ENCODE measurements at regions not wholly inside any gene's neighbourhood (a gene's known extent, or its start where the extent isn't known, plus 50 kb on each side); places are given as distances from the start of the nearest gene placed in this dataset.

GRCh38 chr18:43484710-43485109 lies 207.4 kb upstream of the SYT4 start:
- no TSS peak for BruUV-seq (replicated peaks)
- Mint-ChIP-seq H3K4me1 (ENCODE audit: low read depth, unreplicated experiment) (peaks cover 17% of the 10 kb centered on the region), H3K27ac (ENCODE audit: unreplicated experiment) (no peak overlapping the region), H3K4me3 (ENCODE audit: low read depth, unreplicated experiment) (no peak overlapping the region), H3K27me3 (ENCODE audit: unreplicated experiment) (no peaks in the 10 kb centered on the region), H3K9me3 (ENCODE audit: low read depth, unreplicated experiment) (peaks cover 3% of the 10 kb centered on the region), H3K36me3 (ENCODE audit: insufficient read depth, unreplicated experiment) (no peaks in the 10 kb centered on the region)
- TF ChIP-seq CTCF (IDR thresholded peaks at IDR 0.05; ENCODE audit: unreplicated experiment), result no peak
- DNase-seq, result peak; percentile 8
- intact Hi-C loops (cut with micrococcal nuclease; ENCODE audit: unreplicated experiment), result no loop called here
- CTCF ChIA-PET, result no interaction called here

- TF ChIP-seq CTCF (IDR thresholded peaks at IDR 0.05; ENCODE audit: unreplicated experiment), result no peak
- peaks cover 3% of the 10 kb centered on the region for H3K9me3 Mint-ChIP-seq (ENCODE audit: low read depth, unreplicated experiment)
- CTCF ChIA-PET, result no interaction called here
- H3K27ac Mint-ChIP-seq (ENCODE audit: unreplicated experiment), result no peak overlapping the region
- BruUV-seq (replicated peaks), result no TSS peak
- H3K4me3 Mint-ChIP-seq (ENCODE audit: low read depth, unreplicated experiment), result no peak overlapping the region
- H3K36me3 Mint-ChIP-seq (ENCODE audit: insufficient read depth, unreplicated experiment), result no peaks in the 10 kb centered on the region
- intact Hi-C loops (cut with micrococcal nuclease; ENCODE audit: unreplicated experiment), result no loop called here
- no peak for DNase-seq
- H3K4me1 Mint-ChIP-seq (ENCODE audit: low read depth, unreplicated experiment), result peaks cover 17% of the 10 kb centered on the region
- no peaks in the 10 kb centered on the region for H3K27me3 Mint-ChIP-seq (ENCODE audit: unreplicated experiment)
These were observed 208.3 kb upstream of the SYT4 start for GRCh38 chr18:43485545-43485963.

- DNase-seq, result no peak
These were observed 209.2 kb upstream of the SYT4 start for GRCh38 chr18:43486462-43486861.

GRCh38 chr18:43501099-43501498 lies 223.8 kb upstream of the SYT4 start:
- CTCF ChIA-PET, result no interaction called here
- no peaks in the 10 kb centered on the region for H3K27me3 Mint-ChIP-seq (ENCODE audit: unreplicated experiment)

More at GRCh38 chr18:43486462-43486861, 209.2 kb upstream of the SYT4 start:
- TF ChIP-seq CTCF (IDR thresholded peaks at IDR 0.05; ENCODE audit: unreplicated experiment), result no peak
- no peak overlapping the region for H3K4me3 Mint-ChIP-seq (ENCODE audit: low read depth, unreplicated experiment)
- H3K36me3 Mint-ChIP-seq (ENCODE audit: insufficient read depth, unreplicated experiment), result no peaks in the 10 kb centered on the region
- intact Hi-C loops (cut with micrococcal nuclease; ENCODE audit: unreplicated experiment), result no loop called here
- peaks cover 3% of the 10 kb centered on the region for H3K9me3 Mint-ChIP-seq (ENCODE audit: low read depth, unreplicated experiment)
- CTCF ChIA-PET, result no interaction called here
- H3K27me3 Mint-ChIP-seq (ENCODE audit: unreplicated experiment), result no peaks in the 10 kb centered on the region
- no TSS peak for BruUV-seq (replicated peaks)
- peaks cover 17% of the 10 kb centered on the region for H3K4me1 Mint-ChIP-seq (ENCODE audit: low read depth, unreplicated experiment)
- no peak overlapping the region for H3K27ac Mint-ChIP-seq (ENCODE audit: unreplicated experiment)

More at GRCh38 chr18:43501099-43501498, 223.8 kb upstream of the SYT4 start:
- BruUV-seq (replicated peaks), result no TSS peak
- no peaks in the 10 kb centered on the region for H3K36me3 Mint-ChIP-seq (ENCODE audit: insufficient read depth, unreplicated experiment)
- TF ChIP-seq CTCF (IDR thresholded peaks at IDR 0.05; ENCODE audit: unreplicated experiment), result no peak
- peaks cover 2% of the 10 kb centered on the region for H3K9me3 Mint-ChIP-seq (ENCODE audit: low read depth, unreplicated experiment)
- no peak for DNase-seq
- H3K4me3 Mint-ChIP-seq (ENCODE audit: low read depth, unreplicated experiment), result no peak overlapping the region
- intact Hi-C loops (cut with micrococcal nuclease; ENCODE audit: unreplicated experiment), result no loop called here
- no peak overlapping the region for H3K27ac Mint-ChIP-seq (ENCODE audit: unreplicated experiment)
- H3K4me1 Mint-ChIP-seq (ENCODE audit: low read depth, unreplicated experiment), result no peaks in the 10 kb centered on the region
